GM12892 (cell line): ENCODE measurements at regions not wholly inside any gene's neighbourhood (a gene's known extent, or its start where the extent isn't known, plus 50 kb on each side); places are given as distances from the start of the nearest gene placed in this dataset.

Experiments used
- POLR2A ChIP-seq: IDR thresholded peaks from 2 replicates; pipeline ENCODE4 v1.6.1; 2011; ENCODE audit warnings: low read depth, low read length, control low read depth
- POLR2AphosphoS5 ChIP-seq: IDR thresholded peaks from 2 replicates; pipeline ENCODE4 v1.6.1; 2011; ENCODE audit warnings: low read depth, low read length, control low read depth

DNA sequence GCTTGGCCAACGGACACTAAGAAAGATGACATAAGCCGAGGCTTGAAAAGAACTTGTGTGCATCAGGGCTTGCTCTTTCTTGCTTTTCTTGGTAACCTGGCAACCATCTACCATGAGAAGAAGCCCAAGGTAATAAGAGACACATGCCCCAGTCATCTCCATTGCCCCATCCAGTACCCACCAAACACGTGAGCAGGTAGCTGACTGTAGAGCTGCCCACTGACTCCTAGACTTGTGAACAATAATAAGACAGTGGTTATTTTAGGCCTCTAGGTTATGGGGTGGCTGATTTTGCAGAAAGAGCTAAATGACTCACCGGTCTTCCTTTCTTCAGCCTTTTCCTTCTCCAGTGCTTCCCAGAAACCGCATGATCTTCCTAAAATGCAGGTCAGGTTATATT lies 105.0 kb upstream of the JUN start:
- TF ChIP-seq POLR2A (no peak), POLR2AphosphoS5 (no peak)
